ENCODE measurements at regions not wholly inside any gene's neighbourhood (a gene's known extent, or its start where the extent isn't known, plus 50 kb on each side); places are given as distances from the start of the nearest gene placed in this dataset.

- TF ChIP-seq FOXP2 (optimal IDR thresholded peaks at IDR 0.05; ENCODE audit: borderline replicate concordance, extremely low read depth, extremely low read length, insufficient read depth) = no peak
- no peak for TF ChIP-seq REST (IDR thresholded peaks at IDR 0.05; ENCODE audit: insufficient read depth in 1 of 2, low read depth in 2 of 2, low read length in 2 of 2)
- TF ChIP-seq TAF1 (IDR thresholded peaks at IDR 0.05; ENCODE audit: borderline replicate concordance, insufficient read depth, low read length) = no peak
- TF ChIP-seq POLR2AphosphoS5 (IDR thresholded peaks at IDR 0.05; ENCODE audit: low read depth, low read length) = no peak
- no peak for TF ChIP-seq SIN3A (IDR thresholded peaks at IDR 0.05; ENCODE audit: borderline replicate concordance, insufficient read depth, low read length)
Observed at GRCh38 chr14:83197271-83197670, 1663.6 kb upstream of the SEL1L start.

GRCh38 chr14:83207550-83207949 lies 1673.9 kb upstream of the SEL1L start:
- TF ChIP-seq FOXP2 (optimal IDR thresholded peaks at IDR 0.05; ENCODE audit: borderline replicate concordance, extremely low read depth, extremely low read length, insufficient read depth) (no peak), TAF1 (IDR thresholded peaks at IDR 0.05; ENCODE audit: borderline replicate concordance, insufficient read depth, low read length) (no peak), REST (IDR thresholded peaks at IDR 0.05; ENCODE audit: insufficient read depth in 1 of 2, low read depth in 2 of 2, low read length in 2 of 2) (no peak), SIN3A (IDR thresholded peaks at IDR 0.05; ENCODE audit: borderline replicate concordance, insufficient read depth, low read length) (no peak), POLR2AphosphoS5 (IDR thresholded peaks at IDR 0.05; ENCODE audit: low read depth, low read length) (no peak)

GRCh38 chr14:83208341-83208740 lies 1674.7 kb upstream of the SEL1L start:
- no peak for TF ChIP-seq POLR2AphosphoS5 (IDR thresholded peaks at IDR 0.05; ENCODE audit: low read depth, low read length)
- TF ChIP-seq SIN3A (IDR thresholded peaks at IDR 0.05; ENCODE audit: borderline replicate concordance, insufficient read depth, low read length) = no peak
- TF ChIP-seq FOXP2 (optimal IDR thresholded peaks at IDR 0.05; ENCODE audit: borderline replicate concordance, extremely low read depth, extremely low read length, insufficient read depth) = no peak
- TF ChIP-seq REST (IDR thresholded peaks at IDR 0.05; ENCODE audit: insufficient read depth in 1 of 2, low read depth in 2 of 2, low read length in 2 of 2) = no peak
- TF ChIP-seq TAF1 (IDR thresholded peaks at IDR 0.05; ENCODE audit: borderline replicate concordance, insufficient read depth, low read length) = no peak

- no peak for TF ChIP-seq FOXP2 (optimal IDR thresholded peaks at IDR 0.05; ENCODE audit: borderline replicate concordance, extremely low read depth, extremely low read length, insufficient read depth)
Observed at GRCh38 chr14:83217492-83217891, 1683.8 kb upstream of the SEL1L start.

GRCh38 chr14:83247924-83248639 lies 1714.4 kb upstream of the SEL1L start:
- TF ChIP-seq SIN3A (IDR thresholded peaks at IDR 0.05; ENCODE audit: borderline replicate concordance, insufficient read depth, low read length) = no peak
- TF ChIP-seq REST (IDR thresholded peaks at IDR 0.05; ENCODE audit: insufficient read depth in 1 of 2, low read depth in 2 of 2, low read length in 2 of 2) = no peak
- no peak for TF ChIP-seq TAF1 (IDR thresholded peaks at IDR 0.05; ENCODE audit: borderline replicate concordance, insufficient read depth, low read length)
- TF ChIP-seq POLR2AphosphoS5 (IDR thresholded peaks at IDR 0.05; ENCODE audit: low read depth, low read length) = no peak
- TF ChIP-seq FOXP2 (optimal IDR thresholded peaks at IDR 0.05; ENCODE audit: borderline replicate concordance, extremely low read depth, extremely low read length, insufficient read depth) = no peak
